Keratinocyte (primary cell): ENCODE measurements at regions not wholly inside any gene's neighbourhood (a gene's known extent, or its start where the extent isn't known, plus 50 kb on each side); places are given as distances from the start of the nearest gene placed in this dataset.

Experiments
- DNase-seq: peaks from one replicate; pipeline ENCODE4 v3.0.0-alpha.2; 2011; ENCODE audit warnings: low read depth, missing footprints, low spot score
- FAIRE-seq: peaks from 2 replicates; lab custom pipeline; 2011; peaks lifted over from hg19 to GRCh38; lab: Jason Lieb, UNC
- H2AFZ ChIP-seq: 2 replicates; pipeline ENCODE4 v1.6.0; 2012; ENCODE audit warnings: low read length, control low read depth, inconsistent platforms; ENCODE audit not compliant: control insufficient read depth
- H3K27ac ChIP-seq: 2 replicates; pipeline ENCODE4 v1.5.1; 2011; ENCODE audit warnings: low read length; ENCODE audit not compliant: control insufficient read depth, insufficient read depth
- H3K27me3 ChIP-seq: 3 replicates; pipeline ENCODE4 v1.6.0; 2011; ENCODE audit warnings: low read length; ENCODE audit not compliant: control insufficient read depth, insufficient read depth; ENCODE audit errors: extremely low read depth
- H3K36me3 ChIP-seq, 2 experiments: 2 replicates in 1 of 2; 3 replicates in 1 of 2; pipeline ENCODE4 v1.5.1; 2011; ENCODE audit warnings: low read length in 2 of 2, mild to moderate bottlenecking in 1 of 2; ENCODE audit not compliant: control insufficient read depth in 2 of 2, insufficient read depth in 2 of 2; ENCODE audit errors: extremely low read depth in 1 of 2
- H3K4me1 ChIP-seq: 3 replicates; pipeline ENCODE4 v1.5.1; 2011; ENCODE audit warnings: low read length; ENCODE audit not compliant: control insufficient read depth, insufficient read depth; ENCODE audit errors: extremely low read depth
- H3K4me2 ChIP-seq: 3 replicates; pipeline ENCODE4 v1.6.0; 2011; ENCODE audit warnings: low read depth, low read length; ENCODE audit not compliant: control insufficient read depth, insufficient read depth; ENCODE audit errors: extremely low read depth
- H3K4me3 ChIP-seq, 3 experiments: fragments of 200-600 bp in 1 of 3; sonication (generic) in 1 of 3; 2 replicates in 2 of 3; 3 replicates in 1 of 3; pipeline ENCODE4 v1.5.1; 2011 to 2016; ENCODE audit warnings: low read length in 3 of 3, mild to moderate bottlenecking in 3 of 3, control low read depth in 2 of 3, inconsistent platforms in 1 of 3, low read depth in 1 of 3, mixed read lengths in 1 of 3, mixed run types in 1 of 3, moderate library complexity in 1 of 3; ENCODE audit not compliant: control insufficient read depth in 2 of 3, insufficient read depth in 2 of 3; ENCODE audit errors: extremely low read depth in 1 of 3
- H3K79me2 ChIP-seq: 2 replicates; pipeline ENCODE4 v1.6.0; 2012; ENCODE audit warnings: low read length; ENCODE audit not compliant: control insufficient read depth, insufficient read depth
- H3K9ac ChIP-seq: 3 replicates; pipeline ENCODE4 v1.6.0; 2011; ENCODE audit warnings: low read length; ENCODE audit not compliant: control insufficient read depth, insufficient read depth; ENCODE audit errors: extremely low read depth
- H3K9me1 ChIP-seq: 3 replicates; pipeline ENCODE4 v1.6.0; 2011; ENCODE audit warnings: low read length; ENCODE audit not compliant: control insufficient read depth, insufficient read depth; ENCODE audit errors: extremely low read depth
- H3K9me3 ChIP-seq: 2 replicates; pipeline ENCODE4 v1.5.1; 2012; ENCODE audit warnings: low read depth, low read length; ENCODE audit not compliant: control insufficient read depth
- H4K20me1 ChIP-seq: 3 replicates; pipeline ENCODE4 v1.6.0; 2011; ENCODE audit warnings: low read length; ENCODE audit not compliant: control insufficient read depth, insufficient read depth; ENCODE audit errors: extremely low read depth
- CTCF ChIP-seq, 3 experiments: IDR thresholded peaks in 1 of 3; conservative IDR thresholded peaks in 1 of 3; optimal IDR thresholded peaks in 1 of 3; 2 replicates in 2 of 3; 3 replicates in 1 of 3; pipeline versions ENCODE3 to v1.5.1; 2011; ENCODE audit warnings: low read length in 3 of 3, mild to moderate bottlenecking in 3 of 3, moderate library complexity in 2 of 3, control low read depth in 1 of 3, inconsistent platforms in 1 of 3; ENCODE audit not compliant: insufficient read depth in 2 of 3; ENCODE audit errors: extremely low read depth in 1 of 3
- EZH2 ChIP-seq: IDR thresholded peaks from one replicate; pipeline ENCODE4 v1.6.1; 2012; ENCODE audit warnings: inconsistent platforms, mild to moderate bottlenecking, low read length, moderate library complexity
- dilution Hi-C: fragments of 300-500 bp; cut with MboI; formaldehyde crosslinking; loops from one replicate; pipeline ENCODE4 v1.7.0; 2020; ENCODE audit warnings: low sequenced_read_pairs; ENCODE audit not compliant: extremely low pct_ligation_motif_present

GRCh38 chr14:76583174-76583573, 178.1 kb upstream of the VASH1 start:
- Histone ChIP-seq H3K4me2 (no peak overlapping the region), H3K27ac (no peak overlapping the region), H3K4me3 (no peak overlapping the region), H3K9me3 (no peaks in the 10 kb centered on the region), H3K9me1 (no peaks in the 10 kb centered on the region), H3K79me2 (no peaks in the 10 kb centered on the region), H3K4me1 (no peaks in the 10 kb centered on the region), H4K20me1 (no peaks in the 10 kb centered on the region), H3K36me3 (no peaks in the 10 kb centered on the region), H3K27me3 (no peaks in the 10 kb centered on the region), H2AFZ (no peak overlapping the region), H3K9ac (no peak overlapping the region)
- no peak for TF ChIP-seq CTCF (optimal IDR thresholded peaks at IDR 0.05 in 1 of 3, IDR thresholded peaks at IDR 0.05 in 1 of 3, conservative IDR thresholded peaks at IDR 0.05 in 1 of 3; ENCODE audit: extremely low read depth in 1 of 3, insufficient read depth in 2 of 3, low read length in 3 of 3)
- TF ChIP-seq EZH2, result no peak
- FAIRE-seq (no peak), DNase-seq (no peak)
- dilution Hi-C loops, result no loop called here

- DNase-seq (no peak), FAIRE-seq (no peak)
- H3K79me2 ChIP-seq, result no peaks in the 10 kb centered on the region
- H4K20me1 ChIP-seq, result no peaks in the 10 kb centered on the region
- H2AFZ ChIP-seq, result no peak overlapping the region
- H3K4me2 ChIP-seq, result no peak overlapping the region
- H3K4me3 ChIP-seq, result no peak overlapping the region
- dilution Hi-C loops, result no loop called here
- H3K9me1 ChIP-seq, result no peaks in the 10 kb centered on the region
- TF ChIP-seq EZH2, result no peak
- no peak for TF ChIP-seq CTCF (optimal IDR thresholded peaks at IDR 0.05 in 1 of 3, IDR thresholded peaks at IDR 0.05 in 1 of 3, conservative IDR thresholded peaks at IDR 0.05 in 1 of 3; ENCODE audit: extremely low read depth in 1 of 3, insufficient read depth in 2 of 3, low read length in 3 of 3)
- H3K9ac ChIP-seq, result no peak overlapping the region
- no peaks in the 10 kb centered on the region for H3K4me1 ChIP-seq
- no peaks in the 10 kb centered on the region for H3K36me3 ChIP-seq
- no peaks in the 10 kb centered on the region for H3K9me3 ChIP-seq
- no peaks in the 10 kb centered on the region for H3K27me3 ChIP-seq
- H3K27ac ChIP-seq, result no peak overlapping the region
These were observed 177.5 kb upstream of the VASH1 start for GRCh38 chr14:76583805-76584204.
